ENCODE measurements at regions not wholly inside any gene's neighbourhood (a gene's known extent, or its start where the extent isn't known, plus 50 kb on each side); places are given as distances from the start of the nearest gene placed in this dataset.
A peak's percentile ranks its signal among the peaks of the same experiment; 100 is the strongest.

- peak in 1 of 7 donors; percentile 5 for DNase-seq
- intact Hi-C loops (cut with DNase I) = loop anchor here in 1 of 2 donors (5.0 to 10.0 kb wide), 3 partner anchors 789 to 1016 kb away; no protein-coding TSS in a partner anchor
- H3K9me3 ChIP-seq (replicated peaks in 1 of 3) = no peaks in the 10 kb centered on the region
- H3K36me3 ChIP-seq (replicated peaks in 1 of 2) = no peaks in the 10 kb centered on the region
- no peaks in the 10 kb centered on the region for H3K27me3 ChIP-seq
- H3K27ac ChIP-seq = no peak overlapping the region
- TF ChIP-seq, protein P1, sequence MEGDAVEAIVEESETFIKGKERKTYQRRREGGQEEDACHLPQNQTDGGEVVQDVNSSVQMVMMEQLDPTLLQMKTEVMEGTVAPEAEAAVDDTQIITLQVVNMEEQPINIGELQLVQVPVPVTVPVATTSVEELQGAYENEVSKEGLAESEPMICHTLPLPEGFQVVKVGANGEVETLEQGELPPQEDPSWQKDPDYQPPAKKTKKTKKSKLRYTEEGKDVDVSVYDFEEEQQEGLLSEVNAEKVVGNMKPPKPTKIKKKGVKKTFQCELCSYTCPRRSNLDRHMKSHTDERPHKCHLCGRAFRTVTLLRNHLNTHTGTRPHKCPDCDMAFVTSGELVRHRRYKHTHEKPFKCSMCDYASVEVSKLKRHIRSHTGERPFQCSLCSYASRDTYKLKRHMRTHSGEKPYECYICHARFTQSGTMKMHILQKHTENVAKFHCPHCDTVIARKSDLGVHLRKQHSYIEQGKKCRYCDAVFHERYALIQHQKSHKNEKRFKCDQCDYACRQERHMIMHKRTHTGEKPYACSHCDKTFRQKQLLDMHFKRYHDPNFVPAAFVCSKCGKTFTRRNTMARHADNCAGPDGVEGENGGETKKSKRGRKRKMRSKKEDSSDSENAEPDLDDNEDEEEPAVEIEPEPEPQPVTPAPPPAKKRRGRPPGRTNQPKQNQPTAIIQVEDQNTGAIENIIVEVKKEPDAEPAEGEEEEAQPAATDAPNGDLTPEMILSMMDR (IDR thresholded peaks at IDR 0.05) = no peak
- H3K4me1 ChIP-seq (replicated peaks in 1 of 2) = no peaks in the 10 kb centered on the region
- no peak overlapping the region for H3K4me3 ChIP-seq
- 64 to 77% (median 69%) methylated on average over 5 of the region's 5 CpGs for WGBS, 4 donors
Measured at GRCh38 chr18:24876266-24876665, 415.8 kb downstream of the HRH4 start.

GRCh38 chr18:24877066-24877465 is 416.6 kb downstream of the HRH4 start:
- Histone ChIP-seq H3K27ac (no peak overlapping the region), H3K9me3 (replicated peaks in 1 of 3) (no peaks in the 10 kb centered on the region), H3K4me3 (no peak overlapping the region), H3K27me3 (no peaks in the 10 kb centered on the region), H3K4me1 (replicated peaks in 1 of 2) (no peaks in the 10 kb centered on the region), H3K36me3 (replicated peaks in 1 of 2) (no peaks in the 10 kb centered on the region)
- DNase-seq = no peak
- intact Hi-C loops (cut with DNase I) = loop anchor here in 1 of 2 donors (5.0 to 10.0 kb wide), 3 partner anchors 788 to 1015 kb away; no protein-coding TSS in a partner anchor
- TF ChIP-seq, protein P1 (IDR thresholded peaks at IDR 0.05) = no peak
- TF ChIP-seq POLR2A (IDR thresholded peaks at IDR 0.05) = no peak
- WGBS, 4 donors = 58 to 77% (median 67%) methylated on average over 5 of the region's 5 CpGs

GRCh38 chr18:24877546-24877945 is 417.1 kb downstream of the HRH4 start:
- H3K27me3 ChIP-seq = no peaks in the 10 kb centered on the region
- H3K36me3 ChIP-seq (replicated peaks in 1 of 2) = no peaks in the 10 kb centered on the region
- DNase-seq = no peak
- H3K27ac ChIP-seq = no peak overlapping the region
- H3K9me3 ChIP-seq (replicated peaks in 1 of 3) = no peaks in the 10 kb centered on the region
- TF ChIP-seq, protein P1 (IDR thresholded peaks at IDR 0.05) = no peak
- TF ChIP-seq POLR2A (IDR thresholded peaks at IDR 0.05) = no peak
- intact Hi-C loops (cut with DNase I) = loop anchor here in 1 of 2 donors (5.0 to 10.0 kb wide), 3 partner anchors 787 to 1015 kb away; no protein-coding TSS in a partner anchor
- 50 to 56% (median 55%) methylated on average over 6 of the region's 6 CpGs for WGBS, 4 donors
- no peaks in the 10 kb centered on the region for H3K4me1 ChIP-seq (replicated peaks in 1 of 2)
- no peak overlapping the region for H3K4me3 ChIP-seq

DNA sequence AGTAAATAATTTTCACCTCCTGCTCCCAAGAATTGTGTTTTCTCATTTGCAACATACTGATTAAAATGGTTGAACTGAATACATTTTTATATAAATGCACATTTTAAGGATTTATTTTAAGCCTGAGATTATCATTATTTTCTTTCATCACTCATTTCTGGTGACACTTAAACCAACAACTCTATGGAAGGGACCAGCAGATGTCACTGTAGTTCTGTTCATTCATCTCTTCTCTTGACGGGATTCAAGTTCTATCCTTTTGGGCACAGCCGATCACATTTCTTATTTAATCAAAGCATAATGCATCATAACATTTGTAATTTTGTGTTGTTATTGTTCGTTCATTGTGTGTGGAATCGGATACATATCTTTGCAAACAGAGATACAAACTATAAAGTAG is 417.9 kb downstream of the HRH4 start:
- no peaks in the 10 kb centered on the region for H3K27me3 ChIP-seq
- H3K27ac ChIP-seq = no peak overlapping the region
- 10 to 23% (median 14%) methylated on average over 4 of the region's 4 CpGs for WGBS, 4 donors
- H3K9me3 ChIP-seq (replicated peaks in 1 of 3) = no peaks in the 10 kb centered on the region
- H3K36me3 ChIP-seq (replicated peaks in 1 of 2) = no peaks in the 10 kb centered on the region
- TF ChIP-seq POLR2A (IDR thresholded peaks at IDR 0.05) = no peak
- TF ChIP-seq, protein P1 (IDR thresholded peaks at IDR 0.05) = peak; percentile 17 to 75 (median 60)
- H3K4me1 ChIP-seq (replicated peaks in 1 of 2) = no peaks in the 10 kb centered on the region
- H3K4me3 ChIP-seq = no peak overlapping the region
- DNase-seq = peak in 5 of 7 donors; percentile 16 to 47 (median 25)
- intact Hi-C loops (cut with DNase I) = loop anchor here in 1 of 2 donors (5.0 to 10.0 kb wide), 3 partner anchors 787 to 1014 kb away; no protein-coding TSS in a partner anchor

All from adrenal gland (tissue), 9 donors.